HCT116 (cell line): ENCODE measurements at regions not wholly inside any gene's neighbourhood (a gene's known extent, or its start where the extent isn't known, plus 50 kb on each side); places are given as distances from the start of the nearest gene placed in this dataset.

Experiments
- ATAC-seq: fragments of 200-7000 bp; cut with Tn5 transposase; 2 replicates; pipeline ENCODE4 v1.9.1; 2020; ENCODE audit warnings: mild to moderate bottlenecking, moderate library complexity
- BruUV-seq: library from RNA; stranded (reverse); fragments of 400-500 nt; replicated peaks from 2 replicates; lab custom pipeline; 2021; lab: Mats Ljungman, UMichigan
- CTCF ChIA-PET: fragments of 300-600 bp; sonication (Branson Sonifier 250); formaldehyde crosslinking; loops from one replicate; lab custom pipeline; 2021; ENCODE audit warnings: antibody characterized with exemption; lab: Charles Lee
- POLR2A ChIA-PET: fragments of 300-600, 350-600 bp; sonication (Branson Sonifier 250); formaldehyde crosslinking; loops from one replicate; lab custom pipeline; 2021; ENCODE audit warnings: antibody characterized with exemption; lab: Charles Lee
- RAD21 ChIA-PET, 2 experiments: fragments of 300-600 bp; sonication (Branson Sonifier 250); formaldehyde crosslinking; loops; one replicate each; lab custom pipeline; 2023; ENCODE audit warnings: low total read pairs in 2 of 2; ENCODE audit not compliant: uncharacterized antibody in 2 of 2, unreplicated experiment in 2 of 2, low non-redundant PET in 1 of 2; lab: Charles Lee
- DNase-seq: peaks from one replicate; pipeline ENCODE4 v3.0.0-alpha.2; 2010; ENCODE audit warnings: low read depth, low spot score
- H2AFZ ChIP-seq: fragments of 200-600 bp; shearing (Covaris generic), sonication (generic); 2 replicates; pipeline ENCODE4 v1.6.1; 2017; ENCODE audit warnings: low read depth, mixed run types, mixed read lengths, antibody characterized with exemption, low read length; ENCODE audit not compliant: poor library complexity, severe bottlenecking
- H3K27ac ChIP-seq: 2 replicates; pipeline ENCODE4 v1.5.1; 2012; ENCODE audit warnings: low read depth, low read length
- H3K27me3 ChIP-seq: fragments of 200-600 bp; sonication (generic); 2 replicates; pipeline ENCODE4 v1.6.1; 2016; ENCODE audit warnings: mixed run types, low read length, mixed read lengths; ENCODE audit not compliant: insufficient read depth
- H3K36me3 ChIP-seq, 2 experiments: fragments of 200-500 bp in 1 of 2; fragments of 200-600 bp in 1 of 2; sonication (Bioruptor generic) in 1 of 2; sonication (generic) in 1 of 2; 2 replicates each; pipeline versions ENCODE4 v1.5.1 to v1.6.1; 2014 to 2016; ENCODE audit warnings: low read length in 2 of 2, inconsistent platforms in 1 of 2, mixed read lengths in 1 of 2, mixed run types in 1 of 2; ENCODE audit not compliant: insufficient read depth in 2 of 2, control insufficient read depth in 1 of 2
- H3K4me1 ChIP-seq, 2 experiments: fragments of 200-600 bp in 1 of 2; sonication (generic) in 1 of 2; 2 replicates each; pipeline versions ENCODE4 v1.5.1 to v1.6.1; 2012 to 2017; ENCODE audit warnings: low read length in 2 of 2, inconsistent platforms in 1 of 2, mild to moderate bottlenecking in 1 of 2, mixed read lengths in 1 of 2, mixed run types in 1 of 2, moderate library complexity in 1 of 2; ENCODE audit not compliant: insufficient read depth in 2 of 2, control insufficient read depth in 1 of 2
- H3K4me2 ChIP-seq: fragments of 200-600 bp; sonication (generic); 2 replicates; pipeline ENCODE4 v1.6.1; 2017; ENCODE audit warnings: mixed run types, low read length, mixed read lengths
- H3K4me3 ChIP-seq, 2 experiments: fragments of 200-600 bp in 1 of 2; sonication (generic) in 1 of 2; replicated peaks in 1 of 2; 2 replicates each; pipeline ENCODE4 v1.5.1; 2011 to 2016; ENCODE audit warnings: low read length in 2 of 2, control low read depth in 1 of 2, low read depth in 1 of 2, mild to moderate bottlenecking in 1 of 2, mixed read lengths in 1 of 2, mixed run types in 1 of 2
- H3K79me2 ChIP-seq: fragments of 200-600 bp; sonication (generic); 2 replicates; pipeline ENCODE4 v1.6.1; 2017; ENCODE audit warnings: mild to moderate bottlenecking, mixed run types, low read length, moderate library complexity, mixed read lengths; ENCODE audit not compliant: insufficient read depth
- H3K9ac ChIP-seq: fragments of 200-600 bp; sonication (generic); 2 replicates; pipeline ENCODE4 v1.6.1; 2016; ENCODE audit warnings: low read length, mixed read lengths
- H3K9me2 ChIP-seq: fragments of 200-600 bp; sonication (generic), shearing (Covaris generic); 2 replicates; pipeline ENCODE4 v1.6.1; 2017; ENCODE audit warnings: mixed run types, mild to moderate bottlenecking, moderate library complexity; ENCODE audit not compliant: insufficient read depth
- H3K9me3 ChIP-seq, 2 experiments: fragments of 200-500 bp in 1 of 2; fragments of 200-600 bp in 1 of 2; sonication (Bioruptor generic) in 1 of 2; sonication (generic) in 1 of 2; 2 replicates each; pipeline ENCODE4 v1.6.1; 2014 to 2017; ENCODE audit warnings: low read length in 2 of 2, mixed read lengths in 2 of 2, inconsistent platforms in 1 of 2, low read depth in 1 of 2, mild to moderate bottlenecking in 1 of 2, mixed run types in 1 of 2, moderate library complexity in 1 of 2; ENCODE audit not compliant: control insufficient read depth in 1 of 2, insufficient read depth in 1 of 2
- H4K20me1 ChIP-seq: fragments of 200-600 bp; sonication (generic), shearing (Covaris generic); 2 replicates; pipeline ENCODE4 v1.6.1; 2017; ENCODE audit warnings: mixed run types, mild to moderate bottlenecking, moderate library complexity; ENCODE audit not compliant: insufficient read depth
- CBX3 ChIP-seq: IDR thresholded peaks from 2 replicates; pipeline ENCODE4 v1.6.1; 2012; ENCODE audit warnings: low read depth
- EGR1 ChIP-seq: IDR thresholded peaks from 2 replicates; pipeline ENCODE4 v1.6.1; 2012; ENCODE audit warnings: low read depth
- ELF1 ChIP-seq: IDR thresholded peaks from 2 replicates; pipeline ENCODE4 v1.6.1; 2012; ENCODE audit warnings: low read depth, borderline replicate concordance
- EZH2 ChIP-seq: fragments of 200-600 bp; sonication (generic); IDR thresholded peaks from 2 replicates; pipeline ENCODE4 v1.6.1; 2017; ENCODE audit warnings: antibody characterized with exemption, mixed run types
- EZH2phosphoT487 ChIP-seq: fragments of 200-600 bp; IDR thresholded peaks from 2 replicates; pipeline ENCODE4 v1.6.1; 2018; ENCODE audit warnings: antibody characterized with exemption, borderline replicate concordance
- FOSL1 ChIP-seq: IDR thresholded peaks from 2 replicates; pipeline ENCODE4 v1.6.1; 2012; ENCODE audit warnings: low read depth
- JUND ChIP-seq: IDR thresholded peaks from 2 replicates; pipeline ENCODE4 v1.6.1; 2012
- MAX ChIP-seq: IDR thresholded peaks from 2 replicates; pipeline ENCODE4 v1.6.1; 2012
- POLR2A ChIP-seq: IDR thresholded peaks from 2 replicates; pipeline ENCODE4 v1.7.0; 2011; ENCODE audit warnings: borderline replicate concordance; ENCODE audit not compliant: insufficient read depth, insufficient read length; ENCODE audit errors: extremely low read depth
- POLR2AphosphoS5 ChIP-seq: IDR thresholded peaks from 2 replicates; pipeline ENCODE4 v1.6.1; 2011; ENCODE audit warnings: mild to moderate bottlenecking, low read depth, low read length, moderate library complexity
- RAD21 ChIP-seq: IDR thresholded peaks from 2 replicates; pipeline ENCODE4 v1.6.1; 2012; ENCODE audit warnings: low read depth, mild to moderate bottlenecking
- SIN3A ChIP-seq: IDR thresholded peaks from 2 replicates; pipeline ENCODE4 v1.6.1; 2012; ENCODE audit warnings: low read depth
- SRF ChIP-seq: IDR thresholded peaks from 2 replicates; pipeline ENCODE4 v1.6.1; 2012; ENCODE audit warnings: low read depth
- TCF7L2 ChIP-seq: IDR thresholded peaks from 2 replicates; pipeline ENCODE4 v1.7.0; 2011; ENCODE audit warnings: borderline replicate concordance, inconsistent platforms; ENCODE audit not compliant: insufficient read depth, insufficient read length; ENCODE audit errors: extremely low read depth
- YY1 ChIP-seq: IDR thresholded peaks from 2 replicates; pipeline ENCODE4 v1.6.1; 2011; ENCODE audit warnings: low read length, low read depth, moderate library complexity, mild to moderate bottlenecking; ENCODE audit not compliant: insufficient replicate concordance; ENCODE audit errors: extremely low read depth
- ZBTB33 ChIP-seq: IDR thresholded peaks from 2 replicates; pipeline ENCODE4 v1.6.1; 2011; ENCODE audit warnings: mild to moderate bottlenecking, low read length, moderate library complexity; ENCODE audit not compliant: insufficient replicate concordance; ENCODE audit errors: extremely low read depth
- ZFX ChIP-seq: fragments of 450-650 bp; IDR thresholded peaks from 2 replicates; pipeline ENCODE4 v1.6.1; 2017
- ZNF274 ChIP-seq: fragments of 200-500 bp; sonication (Bioruptor generic); IDR thresholded peaks from 2 replicates; pipeline ENCODE4 v1.6.1; 2014; ENCODE audit warnings: mild to moderate bottlenecking, low read depth, low read length, inconsistent platforms
- intact Hi-C: fragments of 100-400 bp; cut with micrococcal nuclease; formaldehyde crosslinking; loops from 2 replicates; pipeline ENCODE4 v1.10.0; 2022
- TF ChIP-seq, protein P1 (sequence below), 3 experiments: fragments of 200-600 bp in 1 of 3; sonication (generic) in 1 of 3; IDR thresholded peaks in 2 of 3; conservative IDR thresholded peaks in 1 of 3; 2 replicates each; pipeline ENCODE4 v1.5.1; 2012 to 2017; ENCODE audit warnings: low read depth in 2 of 3, low read length in 2 of 3, antibody characterized with exemption in 1 of 3, borderline replicate concordance in 1 of 3, control low read depth in 1 of 3, mild to moderate bottlenecking in 1 of 3, mixed read lengths in 1 of 3, mixed run types in 1 of 3, moderate library complexity in 1 of 3; ENCODE audit not compliant: insufficient read depth in 1 of 3
- TF ChIP-seq, protein P2 (sequence below): IDR thresholded peaks from 2 replicates; pipeline ENCODE4 v1.6.1; 2012

- ATAC-seq (no peak), DNase-seq (no peak)
- intact Hi-C loops, result no loop called here
- Histone ChIP-seq H3K9me2 (no peaks in the 10 kb centered on the region), H3K79me2 (no peaks in the 10 kb centered on the region), H3K9ac (no peak overlapping the region), H2AFZ (no peak overlapping the region), H3K4me3 (no peak overlapping the region), H3K36me3 (no peaks in the 10 kb centered on the region), H3K27me3 (0 out of 2 replicates have a peak, but pooled peaks cover 4% of the 10 kb centered on the region), H3K9me3 (no peaks in the 10 kb centered on the region), H4K20me1 (no peaks in the 10 kb centered on the region), H3K4me1 (no peaks in the 10 kb centered on the region), H3K4me2 (no peak overlapping the region), H3K27ac (no peak overlapping the region)
- ChIA-PET POLR2A (no interaction called here), CTCF (no interaction called here), RAD21 (no interaction called here)
- no TSS peak for BruUV-seq
- no peak for TF ChIP-seq ELF1
- no peak for TF ChIP-seq JUND
- TF ChIP-seq, protein P1, sequence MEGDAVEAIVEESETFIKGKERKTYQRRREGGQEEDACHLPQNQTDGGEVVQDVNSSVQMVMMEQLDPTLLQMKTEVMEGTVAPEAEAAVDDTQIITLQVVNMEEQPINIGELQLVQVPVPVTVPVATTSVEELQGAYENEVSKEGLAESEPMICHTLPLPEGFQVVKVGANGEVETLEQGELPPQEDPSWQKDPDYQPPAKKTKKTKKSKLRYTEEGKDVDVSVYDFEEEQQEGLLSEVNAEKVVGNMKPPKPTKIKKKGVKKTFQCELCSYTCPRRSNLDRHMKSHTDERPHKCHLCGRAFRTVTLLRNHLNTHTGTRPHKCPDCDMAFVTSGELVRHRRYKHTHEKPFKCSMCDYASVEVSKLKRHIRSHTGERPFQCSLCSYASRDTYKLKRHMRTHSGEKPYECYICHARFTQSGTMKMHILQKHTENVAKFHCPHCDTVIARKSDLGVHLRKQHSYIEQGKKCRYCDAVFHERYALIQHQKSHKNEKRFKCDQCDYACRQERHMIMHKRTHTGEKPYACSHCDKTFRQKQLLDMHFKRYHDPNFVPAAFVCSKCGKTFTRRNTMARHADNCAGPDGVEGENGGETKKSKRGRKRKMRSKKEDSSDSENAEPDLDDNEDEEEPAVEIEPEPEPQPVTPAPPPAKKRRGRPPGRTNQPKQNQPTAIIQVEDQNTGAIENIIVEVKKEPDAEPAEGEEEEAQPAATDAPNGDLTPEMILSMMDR (IDR thresholded peaks at IDR 0.05 in 2 of 3, conservative IDR thresholded peaks at IDR 0.05 in 1 of 3; ENCODE audit: borderline replicate concordance in 1 of 3, insufficient read depth in 1 of 3, low read depth in 2 of 3, low read length in 2 of 3), result no peak
- TF ChIP-seq ZNF274, result no peak
- TF ChIP-seq EZH2phosphoT487, result no peak
- TF ChIP-seq FOSL1, result no peak
- no peak for TF ChIP-seq MAX
- no peak for TF ChIP-seq ZFX
- no peak for TF ChIP-seq ZBTB33
- TF ChIP-seq CBX3, result no peak
- no peak for TF ChIP-seq TCF7L2
- TF ChIP-seq YY1, result no peak
- TF ChIP-seq EGR1, result no peak
- no peak for TF ChIP-seq EZH2
- TF ChIP-seq POLR2AphosphoS5, result no peak
- no peak for TF ChIP-seq SRF
- TF ChIP-seq POLR2A, result no peak
- no peak for TF ChIP-seq RAD21
- TF ChIP-seq SIN3A, result no peak
- TF ChIP-seq, protein P2, sequence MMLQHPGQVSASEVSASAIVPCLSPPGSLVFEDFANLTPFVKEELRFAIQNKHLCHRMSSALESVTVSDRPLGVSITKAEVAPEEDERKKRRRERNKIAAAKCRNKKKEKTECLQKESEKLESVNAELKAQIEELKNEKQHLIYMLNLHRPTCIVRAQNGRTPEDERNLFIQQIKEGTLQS, result no peak
Observed at GRCh38 chr5:133875179-133875578, 93.2 kb downstream of the C5orf15 start.
